ENCODE measurements at regions not wholly inside any gene's neighbourhood (a gene's known extent, or its start where the extent isn't known, plus 50 kb on each side); places are given as distances from the start of the nearest gene placed in this dataset.

GRCh38 chr18:43648002-43648401 is 370.7 kb upstream of the SYT4 start:
- peak; percentile 23 for DNase-seq (ENCODE audit: low read depth)

DNA sequence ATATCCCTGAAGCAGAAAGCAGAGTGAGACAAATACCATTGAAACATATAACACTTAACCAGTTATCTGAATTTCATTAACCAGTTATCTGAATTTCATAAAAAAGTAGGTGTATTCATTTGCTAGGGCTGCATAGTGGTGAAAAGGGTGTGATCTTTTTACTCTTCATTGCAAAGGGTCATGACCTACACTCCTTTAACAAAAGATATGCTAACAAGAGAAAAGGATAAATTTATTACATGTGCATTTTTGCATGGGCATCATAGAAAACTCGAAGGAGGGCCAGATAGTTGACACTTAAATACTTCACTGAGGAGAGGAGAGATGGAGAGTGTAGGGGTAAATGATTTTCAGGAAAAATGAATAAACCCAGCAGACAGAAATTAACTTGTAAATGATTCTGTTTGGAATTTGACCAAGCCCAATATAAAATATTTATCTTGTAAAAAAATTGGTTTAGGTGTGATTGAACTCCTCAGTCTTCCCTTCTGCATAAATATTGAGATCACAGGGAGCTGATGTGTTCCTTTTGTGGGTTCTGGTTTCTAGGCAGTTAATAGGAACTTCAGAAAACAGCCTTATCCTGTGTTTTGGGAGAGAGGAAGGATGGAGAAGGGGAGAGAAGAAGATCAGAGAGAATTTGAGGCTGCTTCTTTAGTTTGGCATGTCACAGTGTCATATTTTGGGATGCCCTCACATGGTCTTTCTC is 372.5 kb upstream of the SYT4 start:
- no peak for DNase-seq (ENCODE audit: low read depth)

- DNase-seq (ENCODE audit: low read depth), result no peak
Measured at GRCh38 chr18:43650426-43650825, 373.1 kb upstream of the SYT4 start.

- no peak for DNase-seq (ENCODE audit: low read depth)
Measured at GRCh38 chr18:43651057-43651456, 373.8 kb upstream of the SYT4 start.

DNA sequence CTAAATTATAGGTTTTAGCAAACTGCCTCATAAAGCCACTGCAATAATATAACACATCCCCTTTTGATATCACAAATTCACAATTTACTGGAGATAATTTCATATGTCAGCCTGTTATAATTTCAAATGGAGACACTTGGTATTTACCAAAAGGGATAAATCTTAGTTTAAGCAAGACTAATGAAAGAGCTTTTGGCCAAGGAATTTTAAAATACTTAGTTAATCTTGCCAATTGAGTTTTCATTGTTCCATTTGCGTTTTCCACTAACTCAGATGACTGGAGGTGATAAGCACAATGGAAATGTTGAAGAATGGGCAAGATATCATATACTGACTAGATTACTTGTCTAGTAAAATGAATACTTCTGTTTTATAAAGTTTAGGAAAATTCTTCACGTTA is 379.3 kb upstream of the SYT4 start:
- DNase-seq (ENCODE audit: low read depth), result no peak

- peak; percentile 86 for DNase-seq (ENCODE audit: low read depth)
Measured at GRCh38 chr18:43661570-43661969, 384.3 kb upstream of the SYT4 start.

DNA sequence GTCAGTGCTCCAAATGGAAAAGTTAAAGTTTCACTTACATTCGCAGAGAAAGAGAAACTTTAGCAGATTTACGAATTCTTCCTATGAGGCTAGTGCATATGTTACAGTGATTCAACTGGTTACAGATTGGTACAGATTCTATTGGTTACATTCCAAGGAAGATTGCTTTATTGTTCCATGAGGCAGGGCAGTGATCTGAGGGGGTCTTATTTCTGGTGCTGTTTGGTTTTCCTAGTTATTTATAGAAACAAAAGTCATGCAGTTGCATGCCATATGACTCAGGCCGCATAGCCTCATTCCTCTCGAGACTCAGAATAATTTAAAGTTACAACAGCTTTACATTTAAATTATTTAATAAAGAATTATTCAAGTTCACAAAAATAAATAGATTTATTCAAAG is 385.4 kb upstream of the SYT4 start:
- DNase-seq (ENCODE audit: low read depth), result peak; percentile 91

DNA sequence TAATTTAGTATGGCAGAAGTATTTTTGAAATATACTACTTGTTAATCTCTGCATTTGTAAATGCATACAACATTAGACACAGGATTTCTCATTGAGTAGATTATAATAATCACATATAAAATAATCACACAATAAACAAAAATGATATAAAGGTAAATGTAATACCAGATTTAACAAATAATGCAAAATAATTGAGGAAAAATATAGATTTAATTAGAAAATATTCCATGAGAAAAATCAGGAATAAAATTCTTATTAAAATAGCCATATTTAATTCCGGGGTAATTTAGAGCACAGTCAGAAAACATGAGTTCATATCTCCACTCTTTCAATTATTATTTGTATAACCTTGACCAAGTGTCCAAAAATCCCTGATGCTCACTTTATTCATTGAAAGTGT is 385.9 kb upstream of the SYT4 start:
- DNase-seq (ENCODE audit: low read depth), result no peak

GRCh38 chr18:43664487-43665008 is 387.3 kb upstream of the SYT4 start:
- peak; percentile 17 for DNase-seq (ENCODE audit: low read depth)

DNA sequence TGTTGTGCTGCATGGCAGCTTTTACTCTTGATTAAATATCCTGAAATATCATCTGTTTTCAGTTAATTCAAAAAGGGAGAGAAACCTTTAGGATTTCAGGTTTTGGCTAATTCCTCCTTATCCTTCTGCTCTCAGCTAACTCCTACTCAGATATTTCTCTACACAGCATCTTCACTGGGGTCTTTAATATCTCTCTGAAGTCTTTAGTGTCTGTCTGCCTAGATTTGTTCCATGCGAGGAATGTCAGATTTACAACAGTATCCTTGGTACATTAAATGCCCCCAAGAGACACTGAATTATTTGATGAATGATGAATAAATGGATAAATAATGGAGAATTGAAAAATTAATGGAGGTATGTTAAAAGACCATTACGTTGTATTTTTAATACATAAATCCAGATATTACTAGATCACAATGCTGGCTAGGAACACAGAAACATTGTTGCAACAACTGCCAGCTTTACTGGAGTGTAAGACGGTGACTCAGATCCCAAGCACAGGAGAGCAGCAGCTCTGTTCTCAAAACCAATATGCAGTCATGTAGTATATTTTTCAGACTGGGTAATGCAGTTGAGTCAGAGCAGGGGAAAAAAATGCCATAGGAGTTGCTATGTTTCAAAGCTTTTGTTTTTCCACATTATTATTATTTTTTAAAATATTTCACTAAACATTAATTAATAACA is 388.0 kb upstream of the SYT4 start:
- DNase-seq (ENCODE audit: low read depth), result peak; percentile 97

DNA sequence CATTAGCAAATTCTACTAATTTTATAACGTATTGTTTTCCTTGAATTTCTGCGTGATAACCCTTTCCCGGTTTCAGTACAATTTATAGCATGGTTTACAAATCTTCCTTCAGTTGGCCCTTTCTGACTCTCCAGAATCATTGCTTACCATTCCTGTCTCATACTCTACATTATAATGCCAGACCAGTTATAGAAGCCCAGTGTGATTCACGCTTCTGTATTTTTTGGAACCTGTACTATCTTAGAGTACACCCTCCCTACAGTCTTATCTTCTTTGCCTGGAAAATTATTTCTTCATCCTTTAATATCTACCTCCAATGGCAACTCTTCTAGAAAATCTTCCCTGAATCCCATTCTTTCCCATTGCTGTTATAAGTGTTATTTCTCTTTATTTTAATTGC is 391.6 kb upstream of the SYT4 start:
- no peak for DNase-seq (ENCODE audit: low read depth)

- no peak for DNase-seq (ENCODE audit: low read depth)
Measured at GRCh38 chr18:43671431-43671830, 394.1 kb upstream of the SYT4 start.

DNA sequence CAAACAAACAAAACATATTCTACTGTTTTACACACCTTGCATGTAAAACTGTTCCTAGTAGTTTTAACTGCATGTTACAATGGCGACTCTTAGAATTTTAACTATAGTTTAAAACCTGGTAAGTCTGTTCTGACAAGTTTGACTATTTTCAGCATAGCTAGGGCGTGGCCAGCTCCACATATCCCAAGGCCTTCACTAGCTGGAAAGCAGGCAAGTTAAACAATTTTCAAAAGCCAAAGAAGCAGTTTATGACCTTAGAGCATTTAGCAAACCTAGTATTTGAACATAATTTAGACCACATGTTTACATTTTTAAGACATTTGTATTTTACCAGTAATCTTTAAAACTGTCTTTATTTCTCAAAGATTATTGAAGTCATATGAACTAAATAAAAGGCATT is 402.8 kb upstream of the SYT4 start:
- DNase-seq (ENCODE audit: low read depth), result no peak

DNA sequence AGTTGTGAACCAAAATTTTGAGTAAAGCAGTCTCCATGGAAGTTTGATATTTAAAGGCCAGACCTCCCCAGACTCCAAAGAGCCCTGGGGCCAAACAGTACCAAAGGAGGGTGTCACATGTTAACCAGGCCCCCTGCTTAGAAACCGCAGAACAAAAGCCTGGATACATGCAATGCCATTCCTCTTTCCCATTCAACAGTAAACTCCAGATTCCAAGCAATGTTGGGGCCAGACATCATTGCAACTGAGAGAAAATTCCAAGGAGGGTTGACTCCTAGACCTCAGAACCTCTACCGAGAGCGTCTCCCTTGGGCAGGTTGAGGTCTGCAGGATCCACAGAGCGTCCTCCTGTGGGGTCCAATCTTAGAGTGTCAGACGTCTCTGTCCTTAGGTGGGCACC is 404.4 kb upstream of the SYT4 start:
- no peak for DNase-seq (ENCODE audit: low read depth)

DNA sequence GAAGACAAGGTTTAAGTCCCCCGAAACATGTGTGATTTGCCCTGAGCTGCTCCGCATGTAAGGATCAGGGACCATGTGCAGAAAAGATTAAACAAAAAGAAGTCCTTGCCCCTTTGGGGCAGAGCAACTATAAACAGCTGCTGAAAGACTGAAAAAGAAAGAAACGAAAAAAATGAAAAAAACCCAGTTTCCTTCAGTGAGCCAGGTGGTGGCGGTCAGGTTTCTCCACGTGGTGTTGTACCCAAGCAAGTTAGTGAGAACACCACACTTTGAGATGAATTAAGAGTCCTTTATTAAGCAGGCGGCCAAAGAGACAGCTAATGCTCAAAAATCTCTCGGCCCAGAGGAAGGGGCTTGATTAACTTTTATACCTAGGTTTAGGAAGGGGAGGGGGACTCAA is 404.9 kb upstream of the SYT4 start:
- DNase-seq (ENCODE audit: low read depth), result no peak

DNA sequence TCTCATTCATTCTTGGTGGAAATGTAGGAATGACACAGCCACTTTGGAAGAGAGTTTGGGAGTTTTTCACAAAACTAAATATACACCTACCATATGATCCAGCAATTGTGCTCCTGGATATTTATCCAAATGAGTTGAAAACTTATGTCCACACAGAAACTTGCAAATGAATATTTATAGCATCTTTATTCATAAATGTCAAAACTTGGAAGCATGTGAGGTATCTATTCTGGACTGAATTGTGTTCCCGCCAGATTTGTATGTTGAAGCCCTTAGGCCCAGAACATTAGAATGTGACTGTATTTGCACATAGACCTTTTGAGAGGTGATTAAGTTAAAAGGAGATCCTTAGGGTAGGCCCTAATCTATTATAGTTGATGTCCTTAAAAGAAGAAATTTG is 409.4 kb upstream of the SYT4 start:
- DNase-seq (ENCODE audit: low read depth), result no peak

DNA sequence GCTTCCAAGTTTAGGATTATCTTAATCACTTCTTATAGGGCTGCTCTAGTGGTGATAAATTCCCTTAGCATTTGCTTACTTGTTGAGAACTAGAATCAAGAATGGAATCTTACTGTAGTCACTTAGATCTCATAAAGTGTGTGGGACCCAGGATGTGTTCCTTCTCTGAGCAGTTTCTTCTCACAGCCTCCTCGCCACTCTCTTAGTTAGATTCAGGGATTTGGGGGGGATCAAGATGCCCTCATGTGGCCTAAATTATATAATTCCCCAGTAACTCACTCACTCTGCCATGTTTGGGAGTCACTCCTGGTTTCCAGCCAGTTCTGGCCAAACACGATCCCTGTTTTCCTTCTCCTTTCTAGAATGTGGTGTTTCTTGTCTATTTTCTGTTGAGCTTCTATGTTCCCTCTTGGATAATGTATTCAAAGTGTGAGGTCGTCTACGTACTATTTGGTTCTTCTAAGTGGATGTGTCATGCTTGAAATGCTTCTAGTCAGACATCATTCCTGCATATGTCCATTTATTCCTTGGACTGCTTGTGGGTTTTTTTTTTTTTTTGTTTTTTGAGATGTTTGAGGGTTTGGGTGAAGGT is 414.9 kb upstream of the SYT4 start:
- peak; percentile 78 for DNase-seq (ENCODE audit: low read depth)

GRCh38 chr18:43702399-43702798 is 425.1 kb upstream of the SYT4 start:
- no peak for DNase-seq (ENCODE audit: low read depth)

DNA sequence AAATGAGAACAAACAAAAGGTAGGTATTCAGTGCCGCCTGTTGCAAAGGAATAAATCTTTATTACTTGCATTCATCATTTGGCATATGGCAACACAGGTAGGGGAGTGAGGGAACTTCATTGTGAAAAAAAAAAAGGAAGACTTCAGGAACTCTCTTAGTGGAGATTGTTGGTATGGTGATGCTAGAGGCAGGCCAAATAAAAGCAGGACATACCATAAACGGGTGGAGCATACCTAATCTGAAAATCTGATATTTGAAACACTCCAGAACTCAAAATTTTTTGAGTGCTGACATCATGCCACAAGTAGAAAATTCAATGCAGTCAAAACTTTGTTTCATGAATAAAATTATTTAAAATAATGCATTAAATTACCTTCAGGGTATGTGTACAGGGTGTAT is 425.8 kb upstream of the SYT4 start:
- DNase-seq (ENCODE audit: low read depth), result no peak

- DNase-seq (ENCODE audit: low read depth), result no peak
Measured at GRCh38 chr18:43705850-43706249, 428.6 kb upstream of the SYT4 start.

- DNase-seq (ENCODE audit: low read depth), result no peak
Measured at GRCh38 chr18:43710135-43710534, 432.8 kb upstream of the SYT4 start.

- DNase-seq (ENCODE audit: low read depth), result no peak
Measured at GRCh38 chr18:43714343-43715010, 437.2 kb upstream of the SYT4 start.

DNA sequence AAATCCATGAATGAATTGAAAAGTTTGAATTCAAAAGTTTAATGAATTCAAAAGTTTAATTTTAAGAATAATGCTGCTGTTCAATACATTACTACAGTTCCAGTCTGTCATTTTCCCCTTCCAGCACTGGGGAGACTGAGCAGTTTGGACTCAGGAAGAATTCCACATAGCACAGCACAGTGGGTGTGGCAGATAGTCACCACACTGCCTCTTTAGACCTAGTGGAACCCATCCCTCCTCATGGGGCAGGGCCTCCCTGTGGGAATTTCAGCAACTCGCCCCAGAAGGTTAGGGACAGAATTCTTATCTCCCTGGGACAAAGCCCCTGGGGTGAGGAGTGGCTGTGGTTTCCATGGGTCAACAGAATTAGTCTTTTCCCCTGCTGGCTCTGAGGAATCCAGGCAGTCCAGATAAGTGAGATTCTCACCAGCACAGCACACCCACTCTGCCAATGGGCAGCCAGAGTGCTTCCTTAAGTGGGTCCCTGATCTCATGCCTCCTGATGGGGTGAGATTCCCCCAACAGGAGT is 442.0 kb upstream of the SYT4 start:
- peak; percentile 14 for DNase-seq (ENCODE audit: low read depth)
